GM21576 (cell line): ENCODE measurements at regions not wholly inside any gene's neighbourhood (a gene's known extent, or its start where the extent isn't known, plus 50 kb on each side); places are given as distances from the start of the nearest gene placed in this dataset.

Experiments
- ATAC-seq: cut with Tn5 transposase; IDR thresholded peaks from one replicate; pipeline ENCODE4 v1.9.1; 2021; ENCODE audit warnings: mild to moderate bottlenecking, moderate library complexity; ENCODE audit not compliant: unreplicated experiment

DNA sequence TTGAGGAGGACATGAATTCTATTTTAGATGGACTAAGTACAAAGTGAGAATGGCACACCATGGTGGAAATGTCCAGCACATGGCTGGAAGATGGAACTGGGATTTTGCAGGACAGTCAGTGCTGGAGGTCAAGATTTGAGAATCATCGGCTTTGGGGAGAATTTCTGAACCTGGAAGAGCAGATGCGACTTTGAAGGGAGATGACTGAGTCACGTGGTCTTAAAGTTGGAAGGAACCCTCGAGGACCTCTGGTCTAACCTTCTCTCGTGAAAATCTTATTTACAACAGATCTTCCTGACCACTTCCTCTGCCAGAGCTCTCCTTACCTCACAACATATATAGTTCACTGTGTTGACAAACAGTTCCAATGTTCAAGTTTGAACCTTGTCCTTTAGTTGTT, 415.4 kb downstream of the ATP23 start:
- no peak for ATAC-seq

DNA sequence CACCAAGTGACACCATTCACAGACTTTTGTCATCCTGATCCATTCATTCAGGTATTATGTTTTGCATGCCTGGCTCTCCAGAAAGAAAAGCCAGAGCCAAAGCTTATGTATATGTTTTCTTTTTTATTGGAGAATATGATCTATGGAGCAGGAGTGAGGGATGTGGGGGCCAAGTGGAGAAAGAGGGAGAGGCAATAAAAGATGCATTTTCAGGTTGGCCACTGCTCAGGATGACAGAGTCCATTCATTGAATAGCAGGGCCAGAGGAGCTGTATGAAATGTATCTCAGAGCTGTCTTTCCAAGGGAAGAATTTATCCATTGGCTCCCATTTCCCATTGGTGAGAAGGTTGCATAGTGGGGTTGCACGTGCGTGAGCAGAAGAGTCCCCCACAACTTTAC, 416.1 kb downstream of the ATP23 start:
- no peak for ATAC-seq

DNA sequence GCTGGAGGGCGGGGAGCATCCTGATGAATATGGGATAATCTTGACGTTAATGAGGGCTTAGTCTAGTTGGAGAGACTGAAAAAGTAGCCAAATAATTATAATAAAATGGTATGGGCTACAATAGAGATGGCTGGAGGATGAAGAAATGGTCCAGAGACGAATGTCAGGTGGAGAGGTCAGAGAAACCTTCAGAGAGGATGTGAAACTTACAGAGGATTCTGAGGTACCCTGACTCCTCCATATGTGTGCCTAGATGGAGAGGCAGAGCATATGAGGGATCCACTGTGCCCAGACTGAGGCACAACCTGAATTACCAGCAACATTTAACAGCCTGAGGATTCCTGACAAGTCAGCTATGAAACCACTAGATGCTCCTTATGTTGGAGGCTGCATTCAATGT, 417.0 kb downstream of the ATP23 start:
- ATAC-seq = no peak

DNA sequence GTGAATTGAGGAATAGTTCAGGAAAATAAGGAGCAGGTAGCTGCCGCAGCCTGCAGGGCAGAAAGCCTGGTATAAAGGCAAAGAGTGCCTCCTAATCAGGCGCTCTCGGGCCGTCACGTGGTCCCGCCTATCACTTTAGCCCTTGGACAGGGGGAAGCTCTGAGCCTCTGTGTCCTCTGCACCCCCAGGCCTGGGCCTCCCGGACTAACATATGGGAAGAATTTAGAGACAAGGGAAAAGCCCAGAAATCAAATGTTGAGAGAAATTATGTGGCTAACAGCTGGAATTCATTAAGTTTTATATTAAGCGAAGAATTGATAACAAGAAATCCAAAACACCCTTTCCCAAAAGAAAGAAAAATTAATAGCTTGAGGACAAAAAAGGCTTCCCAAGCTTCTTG, 417.7 kb downstream of the ATP23 start:
- no peak for ATAC-seq

DNA sequence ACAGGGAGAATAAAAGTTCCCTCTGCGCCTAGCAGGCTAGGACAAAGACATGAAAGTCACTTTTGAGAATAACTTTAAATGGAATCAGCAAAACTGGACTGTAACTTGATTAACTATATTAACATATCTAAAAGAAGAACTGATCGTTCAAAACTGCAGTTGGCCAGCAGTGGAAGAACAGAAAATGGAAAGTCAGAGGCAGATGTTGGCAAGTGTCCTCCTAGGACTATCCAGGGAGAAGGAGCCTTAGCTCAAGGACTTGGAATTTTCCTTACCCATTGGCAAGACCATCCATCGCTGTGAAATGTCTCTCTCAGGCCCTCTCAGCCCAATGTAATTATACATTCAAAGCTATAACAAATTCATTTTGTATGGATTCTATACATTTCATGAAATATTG, 419.7 kb downstream of the ATP23 start:
- ATAC-seq = no peak

DNA sequence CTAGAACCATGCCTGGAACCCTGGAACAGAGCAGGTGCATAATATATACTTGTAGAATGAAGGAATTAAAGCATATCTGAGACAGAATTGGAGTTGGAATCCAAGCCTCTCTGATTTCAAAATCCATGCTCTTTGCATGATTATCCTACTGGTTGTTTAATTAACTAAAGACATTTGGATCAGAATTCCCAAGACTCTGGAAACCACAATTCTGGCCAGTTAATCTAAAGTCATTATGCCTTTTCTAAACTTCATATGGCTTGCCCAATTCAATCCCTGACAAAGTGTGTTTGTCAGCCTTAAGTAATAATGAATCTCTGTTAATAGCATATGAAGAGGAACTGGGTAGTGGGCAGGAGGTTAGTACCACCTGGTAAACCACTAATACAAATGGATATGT, 422.6 kb downstream of the ATP23 start:
- ATAC-seq = no peak

DNA sequence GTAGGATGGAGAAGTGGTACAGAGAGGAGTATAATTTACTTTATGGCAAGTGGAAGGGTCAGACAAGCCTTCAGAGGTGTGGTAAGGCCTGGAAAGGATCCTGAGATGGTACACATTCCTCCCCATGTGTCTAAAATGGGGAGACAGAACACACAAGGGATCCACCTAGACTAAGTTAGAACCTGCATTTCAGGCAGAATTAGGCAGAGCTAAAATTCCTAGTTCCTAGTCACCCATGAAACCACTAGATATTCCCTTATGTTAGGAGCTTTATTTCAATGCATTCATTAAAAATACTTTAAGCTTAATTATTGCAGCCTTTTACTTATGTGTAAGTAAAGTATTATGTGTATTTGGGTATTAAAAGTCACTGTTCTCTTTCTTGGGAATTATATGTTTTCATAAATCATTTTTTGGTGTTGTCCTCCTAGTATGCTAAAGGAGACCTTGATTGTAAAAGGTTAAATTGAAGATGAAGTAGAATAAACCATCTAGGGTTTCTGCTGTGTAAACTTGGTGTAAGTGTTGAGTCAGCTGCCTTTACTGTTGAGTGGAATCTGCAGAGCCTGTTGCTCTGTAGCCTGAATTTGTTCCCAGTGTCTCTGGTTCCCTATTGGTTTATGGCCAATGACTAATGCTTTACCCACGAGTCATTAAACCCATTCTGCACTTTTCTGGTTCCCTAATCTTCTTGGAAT, 423.2 kb downstream of the ATP23 start:
- ATAC-seq = no peak

DNA sequence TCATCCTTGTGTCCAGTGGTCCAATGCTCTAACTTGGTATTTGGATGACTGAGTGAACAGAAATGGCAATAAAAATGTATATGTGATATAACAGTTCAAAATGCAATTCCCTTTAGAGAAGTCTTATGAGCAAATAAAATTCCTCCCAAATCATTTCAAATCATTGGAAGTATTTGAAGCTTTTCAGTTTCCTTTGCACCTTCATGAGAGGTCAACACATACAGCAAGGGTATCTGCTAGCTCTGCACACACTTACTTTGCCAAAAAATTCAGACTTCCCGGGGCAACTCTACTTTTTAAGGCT, 423.7 kb downstream of the ATP23 start:
- no peak for ATAC-seq

DNA sequence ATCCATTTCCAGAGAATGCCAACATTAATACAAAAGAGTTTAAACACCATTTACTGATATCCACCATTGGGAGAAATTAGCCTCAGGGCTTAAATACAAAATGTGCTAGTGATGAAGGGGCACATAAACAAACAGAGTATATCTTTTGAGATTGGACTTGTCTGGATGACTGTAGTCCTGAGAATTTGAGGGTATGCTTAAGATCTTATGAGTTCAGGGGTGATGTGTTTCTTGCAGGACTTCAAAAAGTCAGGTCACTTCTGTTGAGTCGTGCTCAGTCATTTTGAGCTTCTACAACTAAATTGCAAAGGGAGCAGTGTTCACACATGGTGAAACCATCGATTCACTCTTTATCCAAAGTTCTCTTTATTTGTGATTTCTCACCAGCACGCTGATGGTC, 425.7 kb downstream of the ATP23 start:
- ATAC-seq = no peak

DNA sequence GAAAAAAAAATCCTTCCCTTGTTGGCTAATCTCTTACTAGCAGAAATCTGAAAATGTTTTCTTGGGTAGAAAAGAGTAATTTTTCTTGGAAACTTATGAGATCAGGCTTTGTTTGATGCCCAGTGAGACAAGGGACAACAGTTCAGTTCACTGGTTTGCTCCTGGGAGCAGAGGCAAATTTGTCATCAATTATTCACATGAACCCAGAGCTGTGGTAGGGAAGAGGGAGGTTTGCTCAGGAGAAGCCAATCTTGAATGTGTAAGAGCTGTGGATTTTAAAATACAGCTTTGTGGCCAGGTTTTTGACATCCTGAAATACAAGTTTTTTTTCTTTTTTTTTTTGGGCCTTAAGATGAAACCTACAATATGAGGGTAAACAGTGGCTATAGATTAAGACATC, 426.6 kb downstream of the ATP23 start:
- no peak for ATAC-seq

DNA sequence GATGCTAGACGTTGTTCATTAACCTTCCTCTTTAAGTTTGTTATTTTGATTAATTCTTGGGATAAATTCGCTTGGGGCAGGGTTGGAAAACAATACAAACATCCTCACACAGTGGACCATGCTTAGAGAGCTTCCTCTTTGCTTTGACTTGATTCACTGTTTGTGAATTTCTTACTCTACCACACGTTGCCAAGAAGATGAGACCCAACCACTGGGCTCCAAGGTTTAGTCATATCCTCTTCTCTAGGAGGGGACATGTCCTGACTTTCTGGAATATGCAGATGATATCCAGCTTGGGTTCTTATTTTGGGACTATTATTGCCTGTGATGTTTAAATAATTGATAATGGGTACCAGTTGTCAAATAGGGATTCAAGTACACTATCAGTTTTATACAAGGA, 428.2 kb downstream of the ATP23 start:
- no peak for ATAC-seq

DNA sequence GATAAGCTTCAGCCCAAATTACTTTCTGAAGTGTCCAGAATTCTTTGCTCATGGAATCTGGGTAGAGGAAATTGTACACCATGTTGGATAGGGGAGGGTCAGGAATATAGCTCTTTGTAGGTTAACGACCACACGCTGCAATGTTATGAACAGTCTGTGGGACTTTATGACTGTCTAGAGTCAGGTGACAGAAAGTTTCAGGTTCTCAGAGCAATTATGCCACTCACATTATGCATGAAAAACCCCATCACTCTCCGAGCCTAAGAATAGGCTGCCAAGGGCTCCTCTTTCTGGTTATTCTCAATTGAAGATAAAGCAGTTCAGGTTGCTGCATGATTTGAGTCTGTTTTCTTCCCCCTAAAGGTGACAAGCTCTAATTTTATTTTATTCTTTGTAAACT, 430.9 kb downstream of the ATP23 start:
- peak; percentile 98 for ATAC-seq

DNA sequence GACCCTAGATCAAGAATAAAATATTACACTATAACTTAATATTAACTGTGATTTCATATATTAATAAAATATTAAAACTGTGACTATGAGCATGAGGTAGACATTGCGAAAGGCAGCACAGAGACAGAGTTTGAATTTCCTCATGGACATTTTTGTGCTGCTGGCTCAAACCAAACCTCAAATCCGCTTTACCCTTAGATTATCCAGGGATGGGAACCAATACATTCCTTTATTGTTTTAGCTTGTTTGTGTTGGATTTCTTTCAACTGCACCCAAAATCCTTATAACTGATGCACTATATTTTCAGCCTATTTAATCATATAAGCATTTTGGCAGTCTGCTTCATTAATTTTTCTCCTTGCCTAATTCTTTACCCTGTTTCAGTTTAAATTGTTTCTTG, 436.7 kb downstream of the ATP23 start:
- ATAC-seq = no peak

DNA sequence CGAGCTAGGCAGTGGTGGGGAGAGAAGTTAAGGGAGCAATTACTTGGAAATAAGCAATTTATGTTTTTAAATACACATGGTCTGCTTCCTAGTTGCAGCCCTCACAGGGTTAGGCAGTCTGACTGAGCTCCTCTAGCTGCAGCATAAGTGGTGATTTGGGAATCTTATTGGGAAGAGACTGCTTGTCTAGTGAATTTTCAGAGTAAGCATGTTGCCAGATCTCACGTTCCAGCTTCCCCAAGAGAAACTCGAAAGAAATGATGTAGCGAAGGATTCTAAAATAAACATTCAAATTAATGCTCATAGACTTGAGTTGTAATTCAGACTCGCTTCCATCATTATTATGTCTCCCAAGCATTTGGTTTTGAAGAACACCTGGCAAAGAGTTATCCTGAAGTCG, 440.2 kb downstream of the ATP23 start:
- no peak for ATAC-seq

DNA sequence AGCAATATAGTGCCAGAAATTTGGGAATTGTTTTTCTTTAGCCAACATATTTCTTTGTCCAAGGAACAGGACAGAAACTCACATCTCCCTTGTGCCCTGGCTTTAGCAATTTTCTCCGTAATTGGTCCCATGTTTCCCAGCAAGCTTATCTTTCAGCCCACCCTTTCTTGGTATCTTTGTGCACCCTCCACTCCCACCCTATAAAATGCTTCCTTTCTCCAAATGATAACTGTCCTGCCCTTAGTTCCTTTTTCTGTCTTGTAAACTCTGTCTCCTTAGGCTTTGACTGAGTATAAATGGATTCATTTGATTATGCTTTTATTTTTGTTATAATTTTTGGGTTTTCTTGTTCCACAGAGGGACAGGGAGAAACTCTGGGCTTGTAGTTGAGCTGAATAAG, 442.8 kb downstream of the ATP23 start:
- no peak for ATAC-seq

DNA sequence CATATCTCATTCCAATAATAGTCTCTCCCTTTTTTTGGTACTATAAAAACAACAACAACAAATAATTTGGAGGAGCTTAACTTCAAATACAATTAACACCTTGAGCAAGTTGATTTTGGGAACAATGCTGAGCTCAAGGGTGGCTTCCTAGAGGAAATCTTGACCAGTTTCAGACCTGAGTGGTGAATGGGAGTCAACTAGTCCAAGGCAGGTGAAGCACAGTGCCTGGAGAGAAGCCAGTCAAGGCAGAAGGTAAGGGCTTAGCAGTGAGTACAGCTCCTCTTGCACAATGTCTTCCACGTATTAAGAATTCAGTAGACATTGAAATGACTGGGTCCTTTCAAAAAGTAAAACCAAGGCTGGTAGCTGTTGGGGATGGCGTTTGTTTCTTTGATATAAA, 444.8 kb downstream of the ATP23 start:
- no peak for ATAC-seq

DNA sequence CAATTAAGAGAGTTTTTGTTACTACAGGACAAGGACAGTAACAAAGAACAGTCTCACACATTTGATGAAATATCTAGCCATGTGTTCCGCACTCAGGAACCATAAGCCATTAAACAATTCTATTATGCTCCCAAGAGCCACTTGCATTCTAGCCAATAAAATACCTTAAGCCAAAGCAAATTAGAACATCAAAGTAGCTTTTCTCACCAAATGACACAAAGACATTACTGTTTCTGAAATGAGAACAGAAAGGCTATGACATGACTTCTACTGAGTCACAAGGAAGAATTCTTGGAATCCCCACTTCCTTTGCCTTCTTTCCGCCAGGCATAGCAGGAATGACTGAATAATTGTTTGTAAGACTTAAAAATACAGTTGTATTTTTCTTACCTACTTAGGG, 445.8 kb downstream of the ATP23 start:
- no peak for ATAC-seq

DNA sequence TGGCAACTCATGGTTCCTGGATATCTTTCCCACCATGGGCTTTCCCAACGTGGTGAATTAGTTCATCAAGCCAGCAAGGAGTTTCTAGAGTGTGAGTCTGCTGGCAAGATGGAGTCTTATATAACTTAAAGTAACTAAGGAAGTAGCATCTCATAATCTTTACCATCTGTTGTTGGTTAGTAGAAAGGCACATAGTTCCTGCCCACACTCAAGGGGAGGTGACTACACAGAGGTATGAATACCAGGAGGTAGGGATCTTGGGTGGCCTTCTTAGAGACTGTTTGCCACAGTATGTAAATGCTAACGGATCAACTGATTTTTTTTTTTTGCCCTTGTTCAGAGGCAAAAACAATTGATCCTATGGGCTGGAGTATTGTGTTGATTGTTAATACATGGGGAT, 446.9 kb downstream of the ATP23 start:
- ATAC-seq = no peak

DNA sequence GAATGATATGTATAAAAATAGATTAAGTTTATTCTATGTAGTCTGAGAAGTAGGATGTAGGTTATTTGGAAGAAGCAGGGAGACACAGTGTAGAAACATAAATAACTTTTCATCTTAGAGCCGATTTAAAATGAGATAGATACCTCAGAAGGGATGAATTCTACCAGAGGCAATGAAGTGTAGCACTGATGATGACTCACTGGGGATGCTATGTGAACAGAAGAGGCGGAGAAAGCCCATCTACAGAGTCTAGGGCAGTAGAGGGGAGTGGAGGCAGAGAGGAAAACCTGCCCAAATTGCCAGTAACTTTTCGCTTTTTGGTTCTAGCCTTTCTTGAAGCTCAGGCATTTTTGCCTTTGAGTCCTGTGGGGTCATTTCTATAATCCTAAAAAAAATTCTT, 451.8 kb downstream of the ATP23 start:
- ATAC-seq = no peak

DNA sequence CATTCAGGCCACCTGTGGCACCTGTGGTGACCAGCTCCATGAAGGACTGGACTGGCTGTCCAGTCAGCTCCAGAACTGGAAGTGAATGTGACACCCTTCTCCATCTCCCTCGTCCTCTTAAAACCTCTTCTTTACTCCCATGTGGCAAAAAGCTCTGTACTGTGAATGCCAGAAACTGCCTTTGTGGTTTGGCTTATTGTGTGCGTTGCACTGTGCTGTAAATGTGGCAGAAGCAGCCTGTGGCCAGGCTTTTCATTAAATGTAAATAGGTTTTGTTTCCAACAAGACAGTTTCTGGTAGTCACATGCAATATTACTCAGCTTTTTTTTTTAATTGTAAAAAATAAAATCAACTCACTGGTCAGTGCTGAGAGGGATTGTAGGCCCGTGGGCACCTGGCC, 453.7 kb downstream of the ATP23 start:
- no peak for ATAC-seq

DNA sequence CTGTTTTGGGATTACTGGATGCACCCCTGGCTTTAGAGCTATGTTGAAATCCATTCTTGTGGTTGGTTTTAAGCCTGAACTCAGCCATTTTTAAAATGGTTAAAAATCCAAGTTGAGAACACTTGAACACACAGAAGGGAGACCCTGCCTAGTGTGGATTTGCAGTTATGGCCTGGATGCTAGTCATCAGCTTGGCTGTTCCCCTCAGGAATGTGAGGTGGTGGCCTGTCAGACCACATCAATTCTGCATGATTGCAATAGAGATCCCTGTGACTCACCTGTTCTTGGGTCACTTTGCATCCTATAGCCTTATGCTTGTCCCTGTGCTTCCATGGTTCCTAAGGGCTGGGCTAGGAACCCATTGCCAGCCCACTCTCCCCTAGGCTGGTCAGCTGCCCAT, 454.1 kb downstream of the ATP23 start:
- ATAC-seq = no peak

DNA sequence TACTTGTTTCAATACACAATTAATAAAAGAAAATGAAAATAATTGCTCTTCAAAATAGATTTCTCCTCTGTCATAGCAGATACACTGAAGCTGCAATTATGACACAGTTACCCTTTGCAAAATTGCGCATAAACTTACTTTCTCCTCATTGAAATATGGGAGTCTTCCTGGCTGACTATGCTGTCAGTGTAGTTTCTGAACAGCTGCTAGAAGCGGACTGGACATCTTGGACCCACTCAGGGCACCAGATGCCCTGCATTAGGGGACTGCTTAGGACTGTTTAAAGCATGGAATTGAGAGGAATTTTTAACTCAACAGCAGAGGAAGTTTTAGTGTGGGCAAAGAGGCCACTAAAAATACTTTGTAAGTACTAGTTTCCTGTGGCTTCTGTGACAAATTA, 454.9 kb downstream of the ATP23 start:
- ATAC-seq = no peak

DNA sequence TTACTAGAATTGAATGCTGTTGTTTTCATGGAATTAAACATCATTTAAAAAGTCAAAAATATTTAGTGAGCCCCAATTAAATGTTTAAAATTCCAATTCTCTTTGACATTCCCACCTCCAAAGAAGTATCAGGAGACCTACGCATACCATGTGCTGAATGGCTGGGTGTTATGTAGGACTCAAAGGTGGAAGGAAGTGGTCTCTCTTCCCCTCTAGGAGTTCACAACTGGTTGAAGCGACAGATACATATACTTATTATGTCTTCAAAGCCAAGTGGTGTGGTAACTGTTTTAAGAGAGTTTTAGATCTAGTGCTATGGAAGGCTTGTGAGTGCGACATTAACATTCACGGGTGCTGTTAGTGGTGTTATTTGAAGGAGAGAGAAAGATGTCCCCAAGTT, 464.0 kb downstream of the ATP23 start:
- no peak for ATAC-seq

DNA sequence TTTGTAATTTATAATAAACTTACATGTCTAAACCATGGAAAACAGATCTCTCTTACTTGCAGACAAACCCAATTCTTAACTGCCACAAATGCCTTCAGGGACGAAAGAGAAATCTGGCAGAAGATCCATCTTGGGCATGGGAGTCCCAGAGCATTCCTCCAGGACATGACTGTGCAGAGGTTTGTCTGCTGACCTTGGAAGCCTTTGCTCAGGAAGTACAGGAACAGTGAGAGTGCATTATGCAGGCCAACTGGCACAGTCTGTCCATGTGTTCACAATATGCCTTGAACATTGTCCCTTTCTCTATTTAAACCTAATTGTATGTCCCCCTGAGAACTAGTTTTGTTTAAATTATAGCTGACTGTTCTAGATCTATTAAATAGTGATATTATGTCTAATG, 467.1 kb downstream of the ATP23 start:
- ATAC-seq = no peak
